K562 (cell line): ENCODE measurements at regions not wholly inside any gene's neighbourhood (a gene's known extent, or its start where the extent isn't known, plus 50 kb on each side); places are given as distances from the start of the nearest gene placed in this dataset.

Experiments
- ATAC-seq: fragments of 200-7000 bp; cut with Tn5 transposase; 3 replicates; pipeline ENCODE4 v1.9.1; 2020; ENCODE audit warnings: moderate library complexity
- BruUV-seq: library from RNA; stranded (reverse); fragments of 400-500 nt; replicated peaks from 2 replicates; lab custom pipeline; 2021; lab: Mats Ljungman, UMichigan
- CTCF ChIA-PET: fragments of 300-600 bp; formaldehyde crosslinking; extraction: SDS; loops from one replicate; lab custom pipeline; 2021; ENCODE audit warnings: low intra/inter-chr PET ratio; lab: Yijun Ruan, JAX
- POLR2A ChIA-PET: fragments of 300-600, 350-650 bp; sonication (Branson Sonifier 250); formaldehyde crosslinking; extraction: SDS; loops from one replicate; lab custom pipeline; 2021; ENCODE audit warnings: antibody characterized with exemption, inconsistent platforms; lab: Yijun Ruan, JAX
- DNase-seq, 4 experiments: peaks; one replicate each; pipeline versions ENCODE4 v3.0.0 to v3.0.0-alpha.2; 2011 to 2018; ENCODE audit warnings: low spot score in 3 of 4, mixed read lengths in 3 of 4; ENCODE audit errors: extremely low read depth in 1 of 4
- FAIRE-seq: peaks from 2 replicates; lab custom pipeline; 2011; peaks lifted over from hg19 to GRCh38; lab: Jason Lieb, UNC
- H2AFZ ChIP-seq: 2 replicates; pipeline ENCODE4 v1.6.0; 2011; ENCODE audit warnings: low read depth, low read length, control low read depth, inconsistent platforms
- H3K27ac ChIP-seq: fragments of 200-600 bp; 3 replicates; pipeline ENCODE4 v1.8.0; 2011; ENCODE audit warnings: low read depth, mild to moderate bottlenecking, control low read depth, inconsistent platforms, low read length, moderate library complexity, mixed read lengths; ENCODE audit errors: extremely low read depth
- H3K27me3 ChIP-seq, 2 experiments: fragments of 300-600 bp in 1 of 2; 2 replicates in 1 of 2; 3 replicates in 1 of 2; pipeline versions ENCODE4 v1.6.0 to v1.8.0; 2011; ENCODE audit warnings: inconsistent platforms in 2 of 2, low read length in 2 of 2, mild to moderate bottlenecking in 1 of 2, mixed read lengths in 1 of 2, moderate library complexity in 1 of 2; ENCODE audit not compliant: control insufficient read depth in 2 of 2, insufficient read depth in 2 of 2
- H3K36me3 ChIP-seq: fragments of 300-600 bp; 3 replicates; pipeline ENCODE4 v1.8.0; 2011; ENCODE audit warnings: mild to moderate bottlenecking, low read length, inconsistent platforms; ENCODE audit not compliant: control insufficient read depth, insufficient read depth
- H3K4me1 ChIP-seq, 2 experiments: fragments of 200-600 bp in 1 of 2; replicated peaks in 1 of 2; 2 replicates in 1 of 2; 3 replicates in 1 of 2; pipeline versions ENCODE4 v1.5.1 to v1.8.0; 2011; ENCODE audit warnings: inconsistent platforms in 2 of 2, low read length in 2 of 2, mild to moderate bottlenecking in 1 of 2, mixed read lengths in 1 of 2, moderate library complexity in 1 of 2; ENCODE audit not compliant: control insufficient read depth in 2 of 2, insufficient read depth in 2 of 2
- H3K4me2 ChIP-seq: 2 replicates; pipeline ENCODE4 v1.6.1; 2011; ENCODE audit warnings: low read length, control low read depth, inconsistent platforms, mixed read lengths; ENCODE audit not compliant: insufficient read depth
- H3K4me3 ChIP-seq: fragments of 200-600 bp; sonication (generic), shearing (Covaris generic); 2 replicates; pipeline ENCODE4 v1.5.1; 2016; ENCODE audit warnings: control low read depth, inconsistent platforms
- H3K79me2 ChIP-seq: fragments of 200-600 bp; 3 replicates; pipeline ENCODE4 v1.8.0; 2011; ENCODE audit warnings: low read length, inconsistent platforms; ENCODE audit not compliant: control insufficient read depth, insufficient read depth
- H3K9ac ChIP-seq, 2 experiments: 2 replicates each; pipeline versions ENCODE4 v1.6.0 to v1.6.1; 2011; ENCODE audit warnings: low read depth in 2 of 2, low read length in 2 of 2, control low read depth in 1 of 2, inconsistent platforms in 1 of 2, mild to moderate bottlenecking in 1 of 2, mixed read lengths in 1 of 2; ENCODE audit not compliant: insufficient read depth in 1 of 2
- H3K9me1 ChIP-seq: one replicate; pipeline ENCODE4 v1.6.0; 2011; ENCODE audit warnings: inconsistent platforms, mild to moderate bottlenecking, low read length, moderate library complexity; ENCODE audit not compliant: control insufficient read depth, insufficient read depth
- H3K9me3 ChIP-seq: replicated peaks from 2 replicates; pipeline ENCODE4 v1.5.1; 2011; ENCODE audit warnings: low read depth, low read length, inconsistent platforms; ENCODE audit not compliant: control insufficient read depth, insufficient read depth
- H4K20me1 ChIP-seq: replicated peaks from 2 replicates; pipeline ENCODE4 v1.6.1; 2011; ENCODE audit warnings: low read length, inconsistent platforms, mixed read lengths; ENCODE audit not compliant: control insufficient read depth, insufficient read depth
- CEBPG ChIP-seq, 3 experiments: fragments of 200-800 bp in 1 of 3; sonication (Bioruptor generic) in 1 of 3; sonication (generic) in 1 of 3; formaldehyde crosslinking in 1 of 3; IDR thresholded peaks in 2 of 3; conservative IDR thresholded peaks in 1 of 3; 2 replicates each; pipeline versions ENCODE4 v1.6.1 to v1.8.0; 2016 to 2022; ENCODE audit warnings: missing compliant biosample characterization in 2 of 3, missing genetic modification characterization in 2 of 3, mild to moderate bottlenecking in 1 of 3, missing genetic modification reagents in 1 of 3
- FOXK1 ChIP-seq: sonication (generic); formaldehyde crosslinking; IDR thresholded peaks from 2 replicates; pipeline ENCODE4 v1.8.0; 2022; ENCODE audit warnings: missing genetic modification reagents, mild to moderate bottlenecking, borderline replicate concordance
- HEY1 ChIP-seq: fragments of 250-450 bp; sonication (Bioruptor Pico); IDR thresholded peaks from 2 replicates; pipeline ENCODE4 v1.5.0; 2020; ENCODE audit warnings: mild to moderate bottlenecking, moderate library complexity, borderline replicate concordance
- NBN ChIP-seq: fragments of 450-650 bp; IDR thresholded peaks from 2 replicates; pipeline ENCODE4 v1.6.1; 2016; ENCODE audit warnings: low read depth, mild to moderate bottlenecking
- SAFB2 ChIP-seq: fragments of 200-400 bp; formaldehyde crosslinking; IDR thresholded peaks from 2 replicates; pipeline ENCODE4 v1.6.1; 2018; ENCODE audit warnings: borderline replicate concordance, low read length, low read depth, moderate library complexity; ENCODE audit not compliant: severe bottlenecking
- WGBS: fragments of 100-300 bp; shearing (Covaris generic); methylation state at CpG from one replicate; pipeline ENCODE4 v1.1.6; 2016; ENCODE audit warnings: low coverage, mixed read lengths; ENCODE audit not compliant: insufficient coverage; ENCODE audit errors: missing lambda C conversion rate; 5-methylcytosine and 5-hydroxymethylcytosine counted together
- in situ Hi-C: fragments of 300-500 bp; cut with MboI; formaldehyde crosslinking; loops from 4 replicates; pipeline ENCODE4 v1.15.0; 2018; ENCODE audit warnings: inconsistent platforms, mixed read lengths
- intact Hi-C: fragments of 100-400 bp; cut with micrococcal nuclease; formaldehyde crosslinking; loops from 2 replicates; pipeline ENCODE4 v1.14.2; 2022
- TF ChIP-seq, protein P1 (sequence below): fragments of 450-650 bp; IDR thresholded peaks from 2 replicates; pipeline ENCODE4 v1.6.1; 2017; ENCODE audit warnings: mild to moderate bottlenecking, moderate library complexity

GRCh38 chr7:1366801-1367405 lies 92.4 kb downstream of the MICALL2 start:
- no TSS peak for BruUV-seq

More at GRCh38 chr7:1366801-1367405, 92.4 kb downstream of the MICALL2 start:
- DNase-seq (no peak), FAIRE-seq (no peak), ATAC-seq (no peak)
- CTCF ChIA-PET, result no interaction called here
- Histone ChIP-seq H3K9ac (no peak overlapping the region; a peak in 1 of 4 replicates), H2AFZ (no peak overlapping the region), H4K20me1 (no peaks in the 10 kb centered on the region; the same call in 1 of the 2 replicates), H3K27ac (no peak overlapping the region), H3K4me1 (peaks cover 0 to 32% of the 10 kb centered on the region in 2 experiments; a peak in 3 of 5 replicates), H3K36me3 (no peaks in the 10 kb centered on the region), H3K9me3 (no peaks in the 10 kb centered on the region; the same call in 1 of the 2 replicates)
- 0% methylated on average over 10 of the region's 13 CpGs for WGBS
- intact Hi-C loops, result loop anchor here (10.0 kb wide), 1 partner anchor 142 kb away; no protein-coding TSS in a partner anchor
- TF ChIP-seq HEY1 (no peak), SAFB2 (no peak), FOXK1 (no peak), CEBPG (CRISPR knock-in tag; IDR thresholded peaks at IDR 0.05) (no peak), CEBPG (tag; conservative IDR thresholded peaks at IDR 0.05 in 1 of 2, IDR thresholded peaks at IDR 0.05 in 1 of 2) (no peak), NBN (no peak)
- TF ChIP-seq, protein P1, sequence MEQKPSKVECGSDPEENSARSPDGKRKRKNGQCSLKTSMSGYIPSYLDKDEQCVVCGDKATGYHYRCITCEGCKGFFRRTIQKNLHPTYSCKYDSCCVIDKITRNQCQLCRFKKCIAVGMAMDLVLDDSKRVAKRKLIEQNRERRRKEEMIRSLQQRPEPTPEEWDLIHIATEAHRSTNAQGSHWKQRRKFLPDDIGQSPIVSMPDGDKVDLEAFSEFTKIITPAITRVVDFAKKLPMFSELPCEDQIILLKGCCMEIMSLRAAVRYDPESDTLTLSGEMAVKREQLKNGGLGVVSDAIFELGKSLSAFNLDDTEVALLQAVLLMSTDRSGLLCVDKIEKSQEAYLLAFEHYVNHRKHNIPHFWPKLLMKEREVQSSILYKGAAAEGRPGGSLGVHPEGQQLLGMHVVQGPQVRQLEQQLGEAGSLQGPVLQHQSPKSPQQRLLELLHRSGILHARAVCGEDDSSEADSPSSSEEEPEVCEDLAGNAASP, result no peak
- TF ChIP-seq, all 486 proteins: peak for 0
- H3K4me2 ChIP-seq, result no peak overlapping the region
- no peaks in the 10 kb centered on the region for H3K9me1 ChIP-seq
- POLR2A ChIA-PET, result interaction anchor here (0.6 to 0.7 kb wide), 3 partner anchors 8 to 62 kb away, joined by 3 read pairs; no protein-coding TSS in a partner anchor
- H3K27me3 ChIP-seq, result peaks cover 23 to 82% of the 10 kb centered on the region in 2 experiments; a peak in 4 of 5 replicates
- in situ Hi-C loops, result no loop called here
- H3K4me3 ChIP-seq, result no peak overlapping the region
- no peaks in the 10 kb centered on the region for H3K79me2 ChIP-seq
